ACHN (cell line): ENCODE measurements at regions not wholly inside any gene's neighbourhood (a gene's known extent, or its start where the extent isn't known, plus 50 kb on each side); places are given as distances from the start of the nearest gene placed in this dataset.

Source experiments
- DNase-seq: peaks from one replicate; pipeline ENCODE4 v3.0.0-alpha.2; 2015
- in situ Hi-C: cut with HindIII; loops from 2 replicates; pipeline ENCODE4 v1.10.0; 2017; ENCODE audit warnings: low sequenced_read_pairs, low pct_ligation_motif_present, low pct_unique_long_range_greater_than_20kb

- DNase-seq = no peak
Measured at GRCh38 chr15:53323191-53323590, 436.3 kb downstream of the WDR72 start.

GRCh38 chr15:53320816-53321215 is 438.6 kb downstream of the WDR72 start:
- in situ Hi-C loops = no loop called here
- DNase-seq = no peak

More at GRCh38 chr15:53323191-53323590, 436.3 kb downstream of the WDR72 start:
- in situ Hi-C loops = no loop called here

- in situ Hi-C loops = no loop called here
- no peak for DNase-seq
Measured at GRCh38 chr15:53312707-53313106, 446.8 kb downstream of the WDR72 start.

GRCh38 chr15:53310709-53311108 is 448.8 kb downstream of the WDR72 start:
- no peak for DNase-seq
- in situ Hi-C loops = no loop called here

- in situ Hi-C loops = no loop called here
- DNase-seq = no peak
Measured at GRCh38 chr15:53307952-53308624, 451.4 kb downstream of the WDR72 start.

- DNase-seq = no peak
- in situ Hi-C loops = no loop called here
Measured at GRCh38 chr15:53305554-53305953, 453.9 kb downstream of the WDR72 start.

GRCh38 chr15:53305101-53305500 is 454.4 kb downstream of the WDR72 start:
- in situ Hi-C loops = no loop called here
- DNase-seq = no peak

- no peak for DNase-seq
Measured at GRCh38 chr15:53297828-53298227, 461.6 kb downstream of the WDR72 start.

GRCh38 chr15:53296603-53297002 is 462.9 kb downstream of the WDR72 start:
- in situ Hi-C loops = no loop called here
- DNase-seq = no peak

More at GRCh38 chr15:53297828-53298227, 461.6 kb downstream of the WDR72 start:
- in situ Hi-C loops = no loop called here

GRCh38 chr15:53295574-53295973 is 463.9 kb downstream of the WDR72 start:
- in situ Hi-C loops = no loop called here
- no peak for DNase-seq

GRCh38 chr15:53288542-53288941 is 470.9 kb downstream of the WDR72 start:
- in situ Hi-C loops = no loop called here
- DNase-seq = no peak

GRCh38 chr15:53274630-53275029 is 484.5 kb upstream of the ONECUT1 start:
- in situ Hi-C loops = no loop called here
- no peak for DNase-seq

- DNase-seq = no peak
- in situ Hi-C loops = no loop called here
Measured at GRCh38 chr15:53272116-53272515, 482.0 kb upstream of the ONECUT1 start.

- in situ Hi-C loops = no loop called here
Measured at GRCh38 chr15:53266176-53266575, 476.0 kb upstream of the ONECUT1 start.

GRCh38 chr15:53260647-53261046 is 470.5 kb upstream of the ONECUT1 start:
- DNase-seq = no peak
- in situ Hi-C loops = no loop called here

More at GRCh38 chr15:53266176-53266575, 476.0 kb upstream of the ONECUT1 start:
- DNase-seq = no peak

- in situ Hi-C loops = no loop called here
Measured at GRCh38 chr15:53256457-53256856, 466.3 kb upstream of the ONECUT1 start.

GRCh38 chr15:53256043-53256442 is 465.9 kb upstream of the ONECUT1 start:
- no peak for DNase-seq
- in situ Hi-C loops = no loop called here

More at GRCh38 chr15:53256457-53256856, 466.3 kb upstream of the ONECUT1 start:
- no peak for DNase-seq

- no peak for DNase-seq
- in situ Hi-C loops = no loop called here
Measured at GRCh38 chr15:53251996-53252395, 461.9 kb upstream of the ONECUT1 start.

GRCh38 chr15:53251523-53251922 is 461.4 kb upstream of the ONECUT1 start:
- DNase-seq = no peak
- in situ Hi-C loops = no loop called here

- in situ Hi-C loops = no loop called here
Measured at GRCh38 chr15:53247041-53247708, 457.0 kb upstream of the ONECUT1 start.

More at GRCh38 chr15:53247041-53247708, 457.0 kb upstream of the ONECUT1 start:
- no peak for DNase-seq
